GM12892 (cell line): ENCODE measurements at regions not wholly inside any gene's neighbourhood (a gene's known extent, or its start where the extent isn't known, plus 50 kb on each side); places are given as distances from the start of the nearest gene placed in this dataset.

Experiments
- POLR2A ChIP-seq: IDR thresholded peaks from 2 replicates; pipeline ENCODE4 v1.6.1; 2011; ENCODE audit warnings: low read depth, low read length, control low read depth
- POLR2AphosphoS5 ChIP-seq: IDR thresholded peaks from 2 replicates; pipeline ENCODE4 v1.6.1; 2011; ENCODE audit warnings: low read depth, low read length, control low read depth

- TF ChIP-seq POLR2AphosphoS5: no peak
- TF ChIP-seq POLR2A: no peak
Measured at GRCh38 chr7:47678641-47679380, 96.9 kb upstream of the TNS3 start.
